Endodermal cell (in vitro differentiated cells): ENCODE measurements at regions not wholly inside any gene's neighbourhood (a gene's known extent, or its start where the extent isn't known, plus 50 kb on each side); places are given as distances from the start of the nearest gene placed in this dataset.

Source experiments
- DNase-seq: peaks from one replicate; pipeline ENCODE4 v3.0.0-alpha.2; 2017
- H3K27ac ChIP-seq: 2 replicates; pipeline ENCODE4 v1.5.1; 2013; ENCODE audit warnings: mild to moderate bottlenecking, low read depth, low read length, moderate library complexity
- H3K27me3 ChIP-seq: 2 replicates; pipeline ENCODE4 v1.6.1; 2013; ENCODE audit warnings: mild to moderate bottlenecking, low read length, moderate library complexity; ENCODE audit not compliant: insufficient read depth, control insufficient read depth, poor library complexity, severe bottlenecking
- H3K36me3 ChIP-seq: 2 replicates; pipeline ENCODE4 v1.7.0; 2013; ENCODE audit warnings: mild to moderate bottlenecking, low read length, moderate library complexity; ENCODE audit not compliant: control insufficient read depth, insufficient read depth
- H3K4me1 ChIP-seq: one replicate; pipeline ENCODE4 v1.7.0; 2013; ENCODE audit warnings: low read length; ENCODE audit not compliant: control insufficient read depth, insufficient read depth
- H3K4me3 ChIP-seq: 2 replicates; pipeline ENCODE4 v1.5.1; 2013; ENCODE audit warnings: mild to moderate bottlenecking, low read length, moderate library complexity
- H3K9ac ChIP-seq: 2 replicates; pipeline ENCODE4 v1.6.1; 2013; ENCODE audit warnings: mild to moderate bottlenecking, low read length, moderate library complexity; ENCODE audit not compliant: poor library complexity, severe bottlenecking; ENCODE audit errors: extremely low read depth
- H3K9me3 ChIP-seq: 2 replicates; pipeline ENCODE4 v1.6.1; 2013; ENCODE audit warnings: mild to moderate bottlenecking, low read length, moderate library complexity; ENCODE audit not compliant: control insufficient read depth
- H3K27ac Mint-ChIP-seq: 2 replicates; pipeline ENCODE4 v1.8.0; 2020; ENCODE audit warnings: mixed read lengths
- H3K27me3 Mint-ChIP-seq: 2 replicates; pipeline ENCODE4 v1.8.0; 2021; ENCODE audit warnings: mild to moderate bottlenecking, mixed read lengths; ENCODE audit not compliant: insufficient read depth
- H3K36me3 Mint-ChIP-seq: 2 replicates; pipeline ENCODE4 v1.8.0; 2020; ENCODE audit warnings: low read depth, mixed read lengths
- H3K4me1 Mint-ChIP-seq: 2 replicates; pipeline ENCODE4 v1.8.0; 2020; ENCODE audit warnings: mixed read lengths
- H3K4me3 Mint-ChIP-seq: 2 replicates; pipeline ENCODE4 v1.8.0; 2020; ENCODE audit warnings: mild to moderate bottlenecking, moderate library complexity, mixed read lengths
- H3K9me3 Mint-ChIP-seq: 2 replicates; pipeline ENCODE4 v1.8.0; 2020; ENCODE audit warnings: mild to moderate bottlenecking, mixed read lengths
- WGBS, 2 experiments: methylation state at CpG; one replicate each; pipeline versions ENCODE4 v1.1.5 to v1.1.7; 2013; ENCODE audit warnings: missing lambda C conversion rate in 2 of 2, mixed read lengths in 1 of 2; ENCODE audit not compliant: insufficient coverage in 1 of 2, insufficient read length in 1 of 2; 5-methylcytosine and 5-hydroxymethylcytosine counted together
- TF ChIP-seq, protein P1 (sequence below): fragments of 200-600 bp; sonication (generic); conservative IDR thresholded peaks from 2 replicates; pipeline ENCODE4 v1.5.0; 2021; ENCODE audit warnings: antibody characterized with exemption, mild to moderate bottlenecking

GRCh38 chr6:91572878-91573277, 986.0 kb upstream of the MAP3K7 start:
- H3K4me3 ChIP-seq: no peak overlapping the region
- H3K27me3 ChIP-seq: no peaks in the 10 kb centered on the region
- no peaks in the 10 kb centered on the region for H3K4me1 Mint-ChIP-seq
- peak overlapping the region; percentile 6 for H3K27ac ChIP-seq
- H3K9me3 Mint-ChIP-seq: no peaks in the 10 kb centered on the region
- no peaks in the 10 kb centered on the region for H3K36me3 ChIP-seq
- H3K4me1 ChIP-seq: no peaks in the 10 kb centered on the region
- no peak overlapping the region for H3K4me3 Mint-ChIP-seq
- no peak overlapping the region for H3K27ac Mint-ChIP-seq
- H3K9me3 ChIP-seq: no peaks in the 10 kb centered on the region
- DNase-seq: no peak
- 86 to 96% methylated on average over 3 of the region's 3 CpGs for WGBS, 2 experiments
- H3K27me3 Mint-ChIP-seq: no peaks in the 10 kb centered on the region
- TF ChIP-seq, protein P1, sequence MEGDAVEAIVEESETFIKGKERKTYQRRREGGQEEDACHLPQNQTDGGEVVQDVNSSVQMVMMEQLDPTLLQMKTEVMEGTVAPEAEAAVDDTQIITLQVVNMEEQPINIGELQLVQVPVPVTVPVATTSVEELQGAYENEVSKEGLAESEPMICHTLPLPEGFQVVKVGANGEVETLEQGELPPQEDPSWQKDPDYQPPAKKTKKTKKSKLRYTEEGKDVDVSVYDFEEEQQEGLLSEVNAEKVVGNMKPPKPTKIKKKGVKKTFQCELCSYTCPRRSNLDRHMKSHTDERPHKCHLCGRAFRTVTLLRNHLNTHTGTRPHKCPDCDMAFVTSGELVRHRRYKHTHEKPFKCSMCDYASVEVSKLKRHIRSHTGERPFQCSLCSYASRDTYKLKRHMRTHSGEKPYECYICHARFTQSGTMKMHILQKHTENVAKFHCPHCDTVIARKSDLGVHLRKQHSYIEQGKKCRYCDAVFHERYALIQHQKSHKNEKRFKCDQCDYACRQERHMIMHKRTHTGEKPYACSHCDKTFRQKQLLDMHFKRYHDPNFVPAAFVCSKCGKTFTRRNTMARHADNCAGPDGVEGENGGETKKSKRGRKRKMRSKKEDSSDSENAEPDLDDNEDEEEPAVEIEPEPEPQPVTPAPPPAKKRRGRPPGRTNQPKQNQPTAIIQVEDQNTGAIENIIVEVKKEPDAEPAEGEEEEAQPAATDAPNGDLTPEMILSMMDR: no peak
- no peak overlapping the region for H3K9ac ChIP-seq
- H3K36me3 Mint-ChIP-seq: no peaks in the 10 kb centered on the region

- DNase-seq: no peak
- no peak overlapping the region for H3K27ac ChIP-seq
- Mint-ChIP-seq H3K4me1 (peaks cover 3% of the 10 kb centered on the region), H3K27me3 (no peaks in the 10 kb centered on the region), H3K36me3 (no peaks in the 10 kb centered on the region), H3K4me3 (no peak overlapping the region), H3K27ac (no peak overlapping the region), H3K9me3 (no peaks in the 10 kb centered on the region)
- no peak overlapping the region for H3K4me3 ChIP-seq
- no peak overlapping the region for H3K9ac ChIP-seq
- 87 to 100% methylated on average over 1 to 2 of the region's 2 CpGs for WGBS, 2 experiments
- H3K27me3 ChIP-seq: no peaks in the 10 kb centered on the region
- TF ChIP-seq, protein P1: no peak
- no peaks in the 10 kb centered on the region for H3K36me3 ChIP-seq
- H3K9me3 ChIP-seq: no peaks in the 10 kb centered on the region
- no peaks in the 10 kb centered on the region for H3K4me1 ChIP-seq
Measured at GRCh38 chr6:91569071-91569470, 982.2 kb upstream of the MAP3K7 start.

- no peaks in the 10 kb centered on the region for H3K36me3 Mint-ChIP-seq
- Histone ChIP-seq H3K27ac (no peak overlapping the region), H3K36me3 (no peaks in the 10 kb centered on the region), H3K9ac (no peak overlapping the region), H3K27me3 (no peaks in the 10 kb centered on the region), H3K9me3 (no peaks in the 10 kb centered on the region), H3K4me3 (no peak overlapping the region), H3K4me1 (no peaks in the 10 kb centered on the region)
- DNase-seq: no peak
- TF ChIP-seq, protein P1: no peak
- H3K27ac Mint-ChIP-seq: no peak overlapping the region
- no peaks in the 10 kb centered on the region for H3K27me3 Mint-ChIP-seq
- H3K4me3 Mint-ChIP-seq: no peak overlapping the region
- H3K4me1 Mint-ChIP-seq: peaks cover 3% of the 10 kb centered on the region
- H3K9me3 Mint-ChIP-seq: no peaks in the 10 kb centered on the region
Measured at GRCh38 chr6:91566467-91566866, 979.6 kb upstream of the MAP3K7 start.
